Fibroblast of pulmonary artery (primary cell): ENCODE measurements at regions not wholly inside any gene's neighbourhood (a gene's known extent, or its start where the extent isn't known, plus 50 kb on each side); places are given as distances from the start of the nearest gene placed in this dataset.
A peak's percentile ranks its signal among the peaks of the same experiment; 100 is the strongest.

Source experiments
- DNase-seq: peaks from one replicate; pipeline ENCODE4 v3.0.0-alpha.2; 2010; ENCODE audit warnings: low read depth
- H3K4me3 ChIP-seq: replicated peaks from 2 replicates; pipeline ENCODE4 v1.5.1; 2011; ENCODE audit warnings: low read depth, mild to moderate bottlenecking, control low read depth, low read length, moderate library complexity
- CTCF ChIP-seq: IDR thresholded peaks from 2 replicates; pipeline ENCODE4 v1.5.1; 2011; ENCODE audit warnings: mild to moderate bottlenecking, control low read depth, low read length, inconsistent platforms; ENCODE audit errors: missing control alignments

DNA sequence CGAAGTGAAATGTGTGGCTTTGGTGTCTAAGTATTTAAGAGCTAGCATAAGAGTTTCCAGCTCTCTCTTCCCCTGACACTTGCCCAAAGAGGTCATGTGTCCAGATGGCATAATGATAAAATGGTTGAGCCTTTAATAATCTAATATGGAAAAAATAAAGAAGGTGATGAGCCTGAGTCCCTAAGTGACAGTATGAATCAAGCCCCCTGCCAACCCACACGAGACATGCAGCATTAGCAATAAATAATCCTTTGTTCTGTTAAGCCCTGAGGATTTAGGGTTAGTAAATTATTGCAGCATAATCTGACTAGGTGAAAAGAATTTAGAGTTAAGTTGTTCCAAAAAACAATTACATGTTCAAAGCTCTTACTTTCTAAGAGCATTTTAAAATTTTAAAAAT is 217.2 kb upstream of the CCDC150 start:
- no peak for DNase-seq
- H3K4me3 ChIP-seq, result no peak overlapping the region
- TF ChIP-seq CTCF, result no peak

GRCh38 chr2:196426122-196426521 is 213.4 kb upstream of the CCDC150 start:
- no peak for DNase-seq
- no peak overlapping the region for H3K4me3 ChIP-seq
- TF ChIP-seq CTCF, result no peak

GRCh38 chr2:196427986-196428634 is 211.4 kb upstream of the CCDC150 start:
- peak; percentile 26 for DNase-seq
- TF ChIP-seq CTCF, result no peak
- no peak overlapping the region for H3K4me3 ChIP-seq

DNA sequence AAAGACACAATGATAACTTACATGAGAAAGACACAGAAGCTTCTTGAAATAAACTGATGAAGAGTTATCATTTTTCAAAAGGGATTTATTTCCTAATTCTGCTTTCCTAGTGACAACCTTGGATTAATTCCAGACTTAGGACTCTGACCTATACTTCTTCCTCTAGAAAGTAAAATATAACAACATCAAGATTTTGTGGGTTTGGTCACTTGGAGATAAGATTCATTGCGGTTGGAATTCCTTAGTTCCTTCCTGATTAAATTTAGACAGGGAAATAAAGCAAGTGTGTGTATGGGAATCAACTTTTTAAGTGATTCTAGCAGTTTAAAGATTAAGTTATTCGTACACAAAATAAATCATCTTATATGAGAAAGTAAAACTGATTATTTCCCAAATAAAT is 208.4 kb upstream of the CCDC150 start:
- peak; percentile 52 for DNase-seq
- no peak overlapping the region for H3K4me3 ChIP-seq
- TF ChIP-seq CTCF, result no peak

DNA sequence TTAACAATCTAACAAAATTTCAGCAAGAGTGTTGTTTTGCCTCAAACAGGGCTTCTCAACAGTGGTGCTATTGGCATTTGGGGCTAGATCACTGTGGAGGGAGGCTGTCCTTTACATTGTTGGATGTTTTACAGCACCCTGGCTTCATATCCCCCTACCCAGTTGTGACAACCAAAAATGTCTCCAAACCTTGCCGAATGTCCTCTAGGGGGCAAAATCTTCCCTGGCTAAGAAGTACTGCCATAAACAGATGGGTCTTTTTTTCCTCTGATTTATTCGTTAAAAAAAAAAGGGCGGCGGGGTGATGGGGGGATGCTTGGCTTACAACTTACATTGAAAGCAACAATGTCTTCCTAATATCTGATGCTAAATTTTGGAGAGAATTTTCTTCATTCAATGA is 207.6 kb upstream of the CCDC150 start:
- DNase-seq, result peak; percentile 26
- H3K4me3 ChIP-seq, result no peak overlapping the region
- peak; percentile 49 for TF ChIP-seq CTCF

DNA sequence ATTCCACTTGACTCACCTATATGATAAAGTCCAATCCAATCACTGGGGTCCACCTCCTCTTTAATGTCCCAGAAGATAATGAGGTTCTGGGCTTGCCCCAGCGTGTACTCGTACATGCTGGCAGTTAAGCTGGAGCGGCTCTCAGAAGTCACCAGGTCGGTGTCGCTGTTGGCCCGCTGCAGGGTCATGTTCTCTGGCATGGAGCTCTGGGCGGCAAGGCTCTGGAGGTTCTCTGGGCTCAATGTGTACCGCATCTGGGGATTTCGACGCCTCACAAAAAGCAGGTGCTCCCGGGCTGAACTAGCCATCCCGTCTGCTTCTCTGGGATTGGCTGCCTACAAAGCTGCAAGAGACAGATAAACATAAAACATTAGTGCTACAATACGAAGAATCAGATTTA is 206.4 kb upstream of the CCDC150 start:
- no peak overlapping the region for H3K4me3 ChIP-seq
- no peak for TF ChIP-seq CTCF
- DNase-seq, result no peak

GRCh38 chr2:196434217-196434616 is 205.3 kb upstream of the CCDC150 start:
- TF ChIP-seq CTCF, result no peak
- H3K4me3 ChIP-seq, result no peak overlapping the region
- no peak for DNase-seq
